Hepatocyte (in vitro differentiated cells): ENCODE measurements at regions not wholly inside any gene's neighbourhood (a gene's known extent, or its start where the extent isn't known, plus 50 kb on each side); places are given as distances from the start of the nearest gene placed in this dataset.
A peak's percentile ranks its signal among the peaks of the same experiment; 100 is the strongest.

Experiments
- DNase-seq: peaks from one replicate; pipeline ENCODE4 v3.0.0-alpha.2; 2016; ENCODE audit warnings: low spot score
- H2AFZ ChIP-seq: fragments of 200-600 bp; sonication (generic); 2 replicates; pipeline ENCODE4 v1.6.0; 2016; ENCODE audit warnings: antibody characterized with exemption, mild to moderate bottlenecking
- H3K27ac ChIP-seq: fragments of 200-600 bp; sonication (generic); 2 replicates; pipeline ENCODE4 v1.5.1; 2016; ENCODE audit warnings: mild to moderate bottlenecking
- H3K27me3 ChIP-seq: fragments of 200-600 bp; sonication (generic); 2 replicates; pipeline ENCODE4 v1.6.1; 2016
- H3K36me3 ChIP-seq: fragments of 200-600 bp; sonication (generic); replicated peaks from 2 replicates; pipeline ENCODE4 v1.5.1; 2016; ENCODE audit warnings: low read depth; ENCODE audit not compliant: insufficient read depth
- H3K4me1 ChIP-seq: fragments of 200-600 bp; sonication (generic); 2 replicates; pipeline ENCODE4 v1.5.1; 2016; ENCODE audit warnings: mild to moderate bottlenecking, moderate library complexity; ENCODE audit not compliant: insufficient read depth
- H3K4me2 ChIP-seq: fragments of 200-600 bp; sonication (generic); 2 replicates; pipeline ENCODE4 v1.6.0; 2016
- H3K4me3 ChIP-seq: fragments of 200-600 bp; sonication (generic); 2 replicates; pipeline ENCODE4 v1.5.1; 2016; ENCODE audit warnings: mild to moderate bottlenecking
- H3K79me2 ChIP-seq: fragments of 200-600 bp; sonication (generic); 2 replicates; pipeline ENCODE4 v1.6.0; 2017; ENCODE audit warnings: mild to moderate bottlenecking
- H3K9me2 ChIP-seq: fragments of 200-600 bp; sonication (generic); replicated peaks from 2 replicates; pipeline ENCODE4 v1.6.0; 2017; ENCODE audit warnings: mild to moderate bottlenecking; ENCODE audit not compliant: insufficient read depth
- H3K9me3 ChIP-seq: fragments of 200-600 bp; sonication (generic); 2 replicates; pipeline ENCODE4 v1.5.1; 2016; ENCODE audit warnings: low read depth, mild to moderate bottlenecking
- H4K20me1 ChIP-seq: fragments of 200-600 bp; sonication (generic); 2 replicates; pipeline ENCODE4 v1.6.0; 2016; ENCODE audit warnings: mild to moderate bottlenecking; ENCODE audit not compliant: insufficient read depth, poor library complexity, severe bottlenecking
- CTCF ChIP-seq: fragments of 200-600 bp; sonication (generic); IDR thresholded peaks from 2 replicates; pipeline ENCODE4 v1.5.1; 2016; ENCODE audit warnings: antibody characterized with exemption, mild to moderate bottlenecking; ENCODE audit not compliant: poor library complexity
- EZH2 ChIP-seq: fragments of 200-600 bp; sonication (generic); IDR thresholded peaks from 2 replicates; pipeline ENCODE4 v1.6.1; 2016; ENCODE audit warnings: antibody characterized with exemption, mild to moderate bottlenecking, borderline replicate concordance
- EZH2phosphoT487 ChIP-seq: fragments of 200-600 bp; sonication (generic); IDR thresholded peaks from one replicate; pipeline ENCODE4 v1.6.1; 2018; ENCODE audit warnings: antibody characterized with exemption, mild to moderate bottlenecking, low read depth, moderate library complexity; ENCODE audit not compliant: unreplicated experiment, severe bottlenecking
- WGBS: methylation state at CpG from one replicate; pipeline ENCODE4 v1.1.6; 2016; ENCODE audit warnings: low lambda C conversion rate; ENCODE audit errors: missing lambda C conversion rate; 5-methylcytosine and 5-hydroxymethylcytosine counted together

- no peak overlapping the region for H3K27ac ChIP-seq
- TF ChIP-seq CTCF (no peak), EZH2phosphoT487 (no peak), EZH2 (no peak)
- WGBS, result 86% methylated on average over 4 of the region's 4 CpGs
Measured at GRCh38 chr5:39521940-39522590, 97.3 kb upstream of the DAB2 start.

GRCh38 chr5:39521098-39521860 lies 96.5 kb upstream of the DAB2 start:
- Histone ChIP-seq H3K4me3 (no peak overlapping the region), H3K9me2 (no peaks in the 10 kb centered on the region), H3K36me3 (no peaks in the 10 kb centered on the region), H3K79me2 (no peaks in the 10 kb centered on the region), H3K9me3 (no peaks in the 10 kb centered on the region), H3K4me2 (no peak overlapping the region), H3K4me1 (peaks cover 7% of the 10 kb centered on the region), H3K27me3 (no peaks in the 10 kb centered on the region), H4K20me1 (no peaks in the 10 kb centered on the region), H3K27ac (no peak overlapping the region), H2AFZ (no peak overlapping the region)
- TF ChIP-seq EZH2 (no peak), EZH2phosphoT487 (no peak), CTCF (no peak)
- no peak for DNase-seq
- 85% methylated on average over 2 of the region's 2 CpGs for WGBS

More at GRCh38 chr5:39521940-39522590, 97.3 kb upstream of the DAB2 start:
- Histone ChIP-seq H3K4me2 (no peak overlapping the region), H3K79me2 (no peaks in the 10 kb centered on the region), H3K27me3 (no peaks in the 10 kb centered on the region), H2AFZ (no peak overlapping the region), H3K4me1 (peaks cover 12% of the 10 kb centered on the region), H3K9me2 (no peaks in the 10 kb centered on the region), H4K20me1 (no peaks in the 10 kb centered on the region), H3K36me3 (no peaks in the 10 kb centered on the region), H3K4me3 (no peak overlapping the region), H3K9me3 (no peaks in the 10 kb centered on the region)
- no peak for DNase-seq

GRCh38 chr5:39520232-39520572 lies 95.4 kb upstream of the DAB2 start:
- Histone ChIP-seq H3K4me2 (no peak overlapping the region), H2AFZ (no peak overlapping the region)

More at GRCh38 chr5:39520232-39520572, 95.4 kb upstream of the DAB2 start:
- Histone ChIP-seq H3K9me2 (no peaks in the 10 kb centered on the region), H3K36me3 (no peaks in the 10 kb centered on the region), H3K9me3 (no peaks in the 10 kb centered on the region), H4K20me1 (no peaks in the 10 kb centered on the region), H3K27me3 (no peaks in the 10 kb centered on the region), H3K79me2 (no peaks in the 10 kb centered on the region), H3K4me1 (peaks cover 4% of the 10 kb centered on the region), H3K27ac (peak overlapping the region; percentile 27), H3K4me3 (no peak overlapping the region)
- 71% methylated on average over 3 of the region's 3 CpGs for WGBS
- peak; percentile 19 for DNase-seq
- TF ChIP-seq EZH2, result no peak
- no peak for TF ChIP-seq CTCF
- no peak for TF ChIP-seq EZH2phosphoT487
